Activated naive CD4-positive, alpha-beta T cell treated with Interleukin-2 at 50 U/mL for 16 hours (primary cell): ENCODE measurements at regions not wholly inside any gene's neighbourhood (a gene's known extent, or its start where the extent isn't known, plus 50 kb on each side); places are given as distances from the start of the nearest gene placed in this dataset.
"Not testable (repeated sequence)": the region's sequence is repeated elsewhere in the genome, so short reads cannot be mapped to it uniquely, and the experiment has no call there.

ENCODE experiments used
- DNase-seq: peaks from one replicate; pipeline ENCODE4 v3.0.0-alpha.2; 2020

GRCh38 chr16:65819136-65819898 is 547.2 kb upstream of the CDH5 start:
- no peak for DNase-seq

- no peak for DNase-seq
Observed at GRCh38 chr16:65817799-65818198, 548.7 kb upstream of the CDH5 start.

- DNase-seq, result no peak
Observed at GRCh38 chr16:65817066-65817465, 549.4 kb upstream of the CDH5 start.

- DNase-seq, result no peak
Observed at GRCh38 chr16:65816556-65816955, 549.9 kb upstream of the CDH5 start.

GRCh38 chr16:65815707-65816106 is 550.8 kb upstream of the CDH5 start:
- DNase-seq, result no peak

- DNase-seq, result not testable (repeated sequence)
Observed at GRCh38 chr16:65813879-65814278, 552.6 kb upstream of the CDH5 start.

GRCh38 chr16:65809627-65810026 is 556.9 kb upstream of the CDH5 start:
- no peak for DNase-seq

- no peak for DNase-seq
Observed at GRCh38 chr16:65808790-65809189, 557.7 kb upstream of the CDH5 start.

- no peak for DNase-seq
Observed at GRCh38 chr16:65807858-65808257, 558.6 kb upstream of the CDH5 start.

GRCh38 chr16:65805704-65806103 is 560.8 kb upstream of the CDH5 start:
- not testable (repeated sequence) for DNase-seq

- DNase-seq, result no peak
Observed at GRCh38 chr16:65796481-65796880, 570.0 kb upstream of the CDH5 start.

GRCh38 chr16:65794973-65795372 is 571.5 kb upstream of the CDH5 start:
- no peak for DNase-seq

- no peak for DNase-seq
Observed at GRCh38 chr16:65793781-65794180, 572.7 kb upstream of the CDH5 start.

GRCh38 chr16:65790768-65791167 is 575.7 kb upstream of the CDH5 start:
- no peak for DNase-seq

- DNase-seq, result no peak
Observed at GRCh38 chr16:65789161-65789945, 577.1 kb upstream of the CDH5 start.

- no peak for DNase-seq
Observed at GRCh38 chr16:65788434-65789140, 577.9 kb upstream of the CDH5 start.

GRCh38 chr16:65787921-65788320 is 578.6 kb upstream of the CDH5 start:
- DNase-seq, result no peak

GRCh38 chr16:65786916-65787315 is 579.6 kb upstream of the CDH5 start:
- DNase-seq, result no peak

- DNase-seq, result no peak
Observed at GRCh38 chr16:65783709-65784474, 582.6 kb upstream of the CDH5 start.

GRCh38 chr16:65782611-65783600 is 583.6 kb upstream of the CDH5 start:
- no peak for DNase-seq

- DNase-seq, result no peak
Observed at GRCh38 chr16:65781855-65782254, 584.6 kb upstream of the CDH5 start.

- no peak for DNase-seq
Observed at GRCh38 chr16:65781363-65781762, 585.1 kb upstream of the CDH5 start.
